Tibial nerve (tissue), 4 donors: ENCODE measurements at regions not wholly inside any gene's neighbourhood (a gene's known extent, or its start where the extent isn't known, plus 50 kb on each side); places are given as distances from the start of the nearest gene placed in this dataset.

Experiments used
- DNase-seq, 2 donors: peaks; one replicate each; pipeline ENCODE4 v3.0.0-alpha.2; 2019; ENCODE audit warnings: low spot score in 2 of 2
- H3K27ac ChIP-seq, 4 donors: fragments of 200-600 bp; sonication (generic) in 3 of 4; one replicate each; pipeline ENCODE4 v1.5.1; 2017 to 2019; ENCODE audit warnings: mild to moderate bottlenecking in 1 of 4
- H3K27me3 ChIP-seq, 2 donors: fragments of 200-600 bp; sonication (generic) in 1 of 2; one replicate each; pipeline versions ENCODE4 v1.5.1 to v1.6.0; 2017 to 2019
- H3K36me3 ChIP-seq, 3 donors: fragments of 200-600 bp; sonication (generic); one replicate each; pipeline ENCODE4 v1.5.1; 2018 to 2019
- H3K4me1 ChIP-seq, 4 donors: fragments of 200-600 bp; sonication (generic) in 3 of 4; one replicate each; pipeline ENCODE4 v1.5.1; 2017 to 2019
- H3K4me3 ChIP-seq, 4 donors: fragments of 200-600 bp; sonication (generic) in 3 of 4; one replicate each; pipeline ENCODE4 v1.5.1; 2017 to 2019; ENCODE audit warnings: mild to moderate bottlenecking in 1 of 4, moderate library complexity in 1 of 4
- H3K9me3 ChIP-seq, 4 donors: fragments of 200-600 bp; sonication (generic) in 3 of 4; one replicate each; pipeline ENCODE4 v1.5.1; 2017 to 2019
- EP300 ChIP-seq, 2 donors: sonication (generic); formaldehyde crosslinking; IDR thresholded peaks; one replicate each; pipeline ENCODE4 v1.6.1; 2017; ENCODE audit warnings: antibody characterized with exemption in 2 of 2, mild to moderate bottlenecking in 1 of 2
- POLR2A ChIP-seq, 2 donors: fragments of 450-650 bp; IDR thresholded peaks; one replicate each; pipeline ENCODE4 v1.6.1; 2017; ENCODE audit warnings: antibody characterized with exemption in 2 of 2, mild to moderate bottlenecking in 2 of 2, moderate library complexity in 2 of 2
- WGBS, 2 donors: methylation state at CpG; one replicate each; pipeline ENCODE4 v1.1.5; 2018; 5-methylcytosine and 5-hydroxymethylcytosine counted together
- TF ChIP-seq, protein P1 (sequence below), 5 experiments: fragments of 200-600 bp in 3 of 5; fragments of 450-650 bp in 2 of 5; sonication (generic) in 3 of 5; IDR thresholded peaks; one replicate each; pipeline ENCODE4 v1.5.1; 2016 to 2019; ENCODE audit warnings: antibody characterized with exemption in 5 of 5, mild to moderate bottlenecking in 3 of 5, moderate library complexity in 2 of 5

GRCh38 chr7:41779918-41780317, 77.0 kb upstream of the INHBA start:
- DNase-seq = no peak
- Histone ChIP-seq H3K4me3 (no peak overlapping the region), H3K27me3 (no peaks in the 10 kb centered on the region), H3K27ac (no peak overlapping the region), H3K4me1 (peaks cover 0 to 4% (median 0%) of the 10 kb centered on the region in 4 donors), H3K9me3 (no peaks in the 10 kb centered on the region), H3K36me3 (no peaks in the 10 kb centered on the region)
- whole genome bisulfite sequencing, 2 donors = 72 to 75% methylated on average over 2 of the region's 2 CpGs
- TF ChIP-seq, protein P1, sequence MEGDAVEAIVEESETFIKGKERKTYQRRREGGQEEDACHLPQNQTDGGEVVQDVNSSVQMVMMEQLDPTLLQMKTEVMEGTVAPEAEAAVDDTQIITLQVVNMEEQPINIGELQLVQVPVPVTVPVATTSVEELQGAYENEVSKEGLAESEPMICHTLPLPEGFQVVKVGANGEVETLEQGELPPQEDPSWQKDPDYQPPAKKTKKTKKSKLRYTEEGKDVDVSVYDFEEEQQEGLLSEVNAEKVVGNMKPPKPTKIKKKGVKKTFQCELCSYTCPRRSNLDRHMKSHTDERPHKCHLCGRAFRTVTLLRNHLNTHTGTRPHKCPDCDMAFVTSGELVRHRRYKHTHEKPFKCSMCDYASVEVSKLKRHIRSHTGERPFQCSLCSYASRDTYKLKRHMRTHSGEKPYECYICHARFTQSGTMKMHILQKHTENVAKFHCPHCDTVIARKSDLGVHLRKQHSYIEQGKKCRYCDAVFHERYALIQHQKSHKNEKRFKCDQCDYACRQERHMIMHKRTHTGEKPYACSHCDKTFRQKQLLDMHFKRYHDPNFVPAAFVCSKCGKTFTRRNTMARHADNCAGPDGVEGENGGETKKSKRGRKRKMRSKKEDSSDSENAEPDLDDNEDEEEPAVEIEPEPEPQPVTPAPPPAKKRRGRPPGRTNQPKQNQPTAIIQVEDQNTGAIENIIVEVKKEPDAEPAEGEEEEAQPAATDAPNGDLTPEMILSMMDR (IDR thresholded peaks at IDR 0.05) = no peak
- TF ChIP-seq EP300 (IDR thresholded peaks at IDR 0.05) = peak in 1 of 2 donors; percentile 33
- no peak for TF ChIP-seq POLR2A (IDR thresholded peaks at IDR 0.05)

DNA sequence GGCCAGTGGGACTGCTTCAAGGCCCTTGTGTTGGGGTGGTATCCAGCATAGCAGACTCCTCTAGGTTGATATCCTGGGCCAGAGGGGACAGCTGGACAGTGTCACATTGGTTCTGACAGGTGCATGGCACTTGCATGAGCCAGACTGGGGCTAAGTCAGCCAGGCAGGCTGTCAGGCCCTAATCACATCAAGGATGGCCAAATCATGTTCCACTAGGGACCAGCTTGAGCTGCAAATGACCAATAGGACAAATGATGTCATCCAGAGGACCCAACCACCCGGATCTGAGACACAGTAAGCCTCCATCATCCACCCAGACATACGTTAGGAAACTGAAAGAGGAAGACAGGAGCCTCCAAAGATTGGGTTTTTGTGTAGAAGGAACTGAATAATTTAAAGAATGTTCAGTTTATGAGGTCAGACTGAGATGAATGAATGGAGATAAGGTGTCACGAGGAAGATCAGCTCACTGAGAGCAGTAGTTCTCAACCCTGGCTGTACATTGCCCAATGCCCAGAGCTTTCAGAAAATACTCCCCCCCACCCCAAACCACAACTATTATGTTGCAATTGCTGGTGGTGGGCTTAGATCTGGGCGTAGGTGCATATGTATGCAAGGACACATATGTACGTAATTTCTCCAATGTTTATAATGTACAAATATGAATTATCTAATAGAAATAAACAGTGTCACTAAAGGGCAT, 75.2 kb upstream of the INHBA start:
- Histone ChIP-seq H3K36me3 (no peaks in the 10 kb centered on the region), H3K27me3 (no peaks in the 10 kb centered on the region), H3K4me1 (peaks cover 0 to 4% (median 0%) of the 10 kb centered on the region in 4 donors), H3K4me3 (no peak overlapping the region), H3K27ac (no peak overlapping the region), H3K9me3 (no peaks in the 10 kb centered on the region)
- WGBS, 2 donors = 74 to 82% methylated on average over 5 of the region's 5 CpGs
- TF ChIP-seq POLR2A (IDR thresholded peaks at IDR 0.05) = no peak
- TF ChIP-seq, protein P1 (IDR thresholded peaks at IDR 0.05) = no peak
- TF ChIP-seq EP300 (IDR thresholded peaks at IDR 0.05) = no peak
- no peak for DNase-seq

DNA sequence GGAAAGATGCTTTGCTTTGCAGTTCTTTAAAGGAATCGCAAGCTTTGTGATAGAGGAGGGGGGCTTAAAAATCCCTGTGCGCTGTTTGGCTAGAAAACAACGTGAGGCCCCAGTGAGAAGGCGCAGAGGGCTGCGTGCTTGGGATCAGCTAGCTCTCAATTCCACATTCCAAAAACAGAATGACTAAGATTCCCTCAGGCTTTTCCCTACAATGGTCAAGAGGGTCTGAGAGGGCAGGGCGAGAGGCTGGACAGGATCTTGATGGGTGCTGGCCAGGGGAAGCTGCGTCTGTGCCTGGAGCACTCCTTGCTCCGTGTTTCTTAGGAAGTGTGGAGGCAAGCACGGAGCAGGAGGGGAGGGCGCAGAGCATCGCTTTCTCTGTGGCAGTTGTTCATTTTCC, 72.1 kb upstream of the INHBA start:
- H3K27me3 ChIP-seq = no peaks in the 10 kb centered on the region
- H3K4me1 ChIP-seq = no peaks in the 10 kb centered on the region
- no peaks in the 10 kb centered on the region for H3K36me3 ChIP-seq
- no peak overlapping the region for H3K27ac ChIP-seq
- 74 to 77% methylated on average over 11 of the region's 11 CpGs for WGBS, 2 donors
- no peak overlapping the region for H3K4me3 ChIP-seq
- TF ChIP-seq EP300 (IDR thresholded peaks at IDR 0.05) (no peak), POLR2A (IDR thresholded peaks at IDR 0.05) (no peak)
- TF ChIP-seq, protein P1 (IDR thresholded peaks at IDR 0.05) = no peak
- no peak for DNase-seq
- no peaks in the 10 kb centered on the region for H3K9me3 ChIP-seq

GRCh38 chr7:41773756-41774155, 70.9 kb upstream of the INHBA start:
- H3K36me3 ChIP-seq = no peaks in the 10 kb centered on the region
- H3K4me3 ChIP-seq = no peak overlapping the region
- TF ChIP-seq, protein P1 (IDR thresholded peaks at IDR 0.05) = no peak
- TF ChIP-seq EP300 (IDR thresholded peaks at IDR 0.05) (no peak), POLR2A (IDR thresholded peaks at IDR 0.05) (no peak)
- no peaks in the 10 kb centered on the region for H3K27me3 ChIP-seq
- H3K4me1 ChIP-seq = no peaks in the 10 kb centered on the region
- H3K9me3 ChIP-seq = peaks cover 0 to 6% (median 0%) of the 10 kb centered on the region in 4 donors
- WGBS, 2 donors = 86 to 94% methylated on average over 4 of the region's 4 CpGs
- H3K27ac ChIP-seq = no peak overlapping the region
- no peak for DNase-seq

- no peaks in the 10 kb centered on the region for H3K27me3 ChIP-seq
- WGBS, 2 donors = 64 to 79% methylated on average over 6 of the region's 6 CpGs
- TF ChIP-seq POLR2A (IDR thresholded peaks at IDR 0.05) = no peak
- TF ChIP-seq, protein P1 (IDR thresholded peaks at IDR 0.05) = no peak
- no peak for TF ChIP-seq EP300 (IDR thresholded peaks at IDR 0.05)
- peaks cover 0 to 6% (median 0%) of the 10 kb centered on the region in 4 donors for H3K9me3 ChIP-seq
- no peak for DNase-seq
- no peaks in the 10 kb centered on the region for H3K4me1 ChIP-seq
- no peak overlapping the region for H3K4me3 ChIP-seq
- H3K36me3 ChIP-seq = no peaks in the 10 kb centered on the region
- H3K27ac ChIP-seq = no peak overlapping the region
Observed at GRCh38 chr7:41771717-41772116, 68.8 kb upstream of the INHBA start.
